ENCODE measurements at regions not wholly inside any gene's neighbourhood (a gene's known extent, or its start where the extent isn't known, plus 50 kb on each side); places are given as distances from the start of the nearest gene placed in this dataset.

DNA sequence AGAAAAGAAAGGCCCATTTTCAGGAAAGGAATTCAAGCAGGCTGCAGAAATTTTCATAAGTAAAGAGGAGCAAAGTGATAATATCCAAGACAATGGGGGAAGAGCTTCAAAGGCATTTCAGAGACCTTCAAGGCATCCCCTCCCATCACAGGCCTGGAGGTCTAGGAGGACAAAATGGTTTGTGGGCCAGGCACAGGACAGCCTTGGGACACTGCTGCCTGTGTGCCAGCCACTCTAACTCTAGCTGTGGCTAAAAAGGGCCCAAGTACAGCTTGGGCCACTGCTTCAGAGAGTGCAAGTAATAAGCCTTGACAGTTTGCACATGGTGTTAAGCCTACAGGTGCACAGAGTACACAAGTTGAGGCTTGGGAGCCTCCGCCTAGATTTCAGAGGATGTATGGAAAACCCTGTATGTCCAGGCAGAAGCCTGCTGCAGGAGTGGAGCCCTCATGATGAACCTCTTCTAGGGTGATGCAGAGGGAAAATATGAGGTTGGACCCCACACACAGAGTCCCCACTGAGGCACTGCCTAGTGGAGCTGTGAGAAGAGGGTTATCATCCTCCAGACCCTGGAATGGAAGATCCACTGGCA, 51.8 kb upstream of the ZSWIM5 start:
- Histone ChIP-seq H3K4me1 (ENCODE audit: insufficient read depth, low read length) (no peaks in the 10 kb centered on the region), H3K23ac (ENCODE audit: insufficient read length, low read depth, low read length) (no peak overlapping the region), H2BK12ac (ENCODE audit: insufficient read length, low read depth, low read length) (no peak overlapping the region), H3K79me1 (ENCODE audit: insufficient read depth, low read depth, low read length, poor library complexity, severe bottlenecking) (no peaks in the 10 kb centered on the region), H4K91ac (ENCODE audit: insufficient read length, low read depth, low read length) (no peak overlapping the region), H3K18ac (ENCODE audit: insufficient read length, low read depth, low read length) (no peak overlapping the region), H3K79me2 (ENCODE audit: insufficient read depth, low read length) (no peaks in the 10 kb centered on the region), H2BK120ac (ENCODE audit: low read depth, low read length, poor library complexity, severe bottlenecking) (no peak overlapping the region), H3K9me3 (ENCODE audit: control insufficient read depth, low read depth, low read length) (peaks cover 23% of the 10 kb centered on the region), H3T11ph (ENCODE audit: low read length) (no peak overlapping the region), H3K23me2 (ENCODE audit: insufficient read length, low read depth, low read length, poor library complexity, severe bottlenecking) (no peaks in the 10 kb centered on the region), H3K27me3 (ENCODE audit: insufficient read depth, low read length) (no peaks in the 10 kb centered on the region), H2BK5ac (ENCODE audit: insufficient read length, low read length) (no peak overlapping the region), H2AK5ac (ENCODE audit: insufficient read length, low read length) (no peak overlapping the region), H3K4me2 (ENCODE audit: insufficient read depth, insufficient read length, low read length) (no peak overlapping the region), H2BK15ac (ENCODE audit: low read depth, low read length) (no peak overlapping the region), H2AFZ (ENCODE audit: low read length) (no peak overlapping the region), H4K8ac (replicated peaks; ENCODE audit: insufficient read length, low read depth, low read length) (no peak overlapping the region), H3K4ac (ENCODE audit: low read depth, low read length) (no peak overlapping the region), H3K56ac (ENCODE audit: insufficient read length, low read depth, low read length) (no peak overlapping the region), H2BK20ac (ENCODE audit: low read depth, low read length, poor library complexity, severe bottlenecking) (no peak overlapping the region), H3K14ac (ENCODE audit: insufficient read depth, low read length) (no peak overlapping the region), H3K27ac (ENCODE audit: insufficient read length, low read depth, low read length) (no peak overlapping the region), H4K20me1 (ENCODE audit: control insufficient read depth, insufficient read depth, insufficient read length) (no peaks in the 10 kb centered on the region), H3K9ac (ENCODE audit: extremely low read depth, insufficient read length, low read length) (no peak overlapping the region), H4K5ac (ENCODE audit: insufficient read length, low read depth, low read length) (no peak overlapping the region)
- Mint-ChIP-seq H3K27ac (no peak overlapping the region), H3K27me3 (ENCODE audit: low read depth) (peaks cover 6% of the 10 kb centered on the region), H3K36me3 (ENCODE audit: insufficient read depth in 1 of 3, low read depth in 3 of 3) (peaks cover 15 to 27% (median 25%) of the 10 kb centered on the region in 3 experiments), H3K4me3 (no peak overlapping the region), H3K4me1 (no peaks in the 10 kb centered on the region), H3K9me3 (peaks cover 49 to 52% of the 10 kb centered on the region in 2 experiments)
- no peak for DNase-seq
- WGBS (ENCODE audit: extremely low coverage, insufficient read length, low lambda C conversion rate), result no CpG with 5 or more reads among the region's 1 CpG
- TF ChIP-seq, protein P1, sequence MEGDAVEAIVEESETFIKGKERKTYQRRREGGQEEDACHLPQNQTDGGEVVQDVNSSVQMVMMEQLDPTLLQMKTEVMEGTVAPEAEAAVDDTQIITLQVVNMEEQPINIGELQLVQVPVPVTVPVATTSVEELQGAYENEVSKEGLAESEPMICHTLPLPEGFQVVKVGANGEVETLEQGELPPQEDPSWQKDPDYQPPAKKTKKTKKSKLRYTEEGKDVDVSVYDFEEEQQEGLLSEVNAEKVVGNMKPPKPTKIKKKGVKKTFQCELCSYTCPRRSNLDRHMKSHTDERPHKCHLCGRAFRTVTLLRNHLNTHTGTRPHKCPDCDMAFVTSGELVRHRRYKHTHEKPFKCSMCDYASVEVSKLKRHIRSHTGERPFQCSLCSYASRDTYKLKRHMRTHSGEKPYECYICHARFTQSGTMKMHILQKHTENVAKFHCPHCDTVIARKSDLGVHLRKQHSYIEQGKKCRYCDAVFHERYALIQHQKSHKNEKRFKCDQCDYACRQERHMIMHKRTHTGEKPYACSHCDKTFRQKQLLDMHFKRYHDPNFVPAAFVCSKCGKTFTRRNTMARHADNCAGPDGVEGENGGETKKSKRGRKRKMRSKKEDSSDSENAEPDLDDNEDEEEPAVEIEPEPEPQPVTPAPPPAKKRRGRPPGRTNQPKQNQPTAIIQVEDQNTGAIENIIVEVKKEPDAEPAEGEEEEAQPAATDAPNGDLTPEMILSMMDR (conservative IDR thresholded peaks at IDR 0.05), result no peak
